PFSK-1 (cell line): ENCODE measurements at regions not wholly inside any gene's neighbourhood (a gene's known extent, or its start where the extent isn't known, plus 50 kb on each side); places are given as distances from the start of the nearest gene placed in this dataset.
A peak's percentile ranks its signal among the peaks of the same experiment; 100 is the strongest.

Experiments used
- FOXP2 ChIP-seq: optimal IDR thresholded peaks from 2 replicates; pipeline ENCODE3; 2011; ENCODE audit warnings: borderline replicate concordance, control low read depth, inconsistent platforms; ENCODE audit not compliant: insufficient read depth; ENCODE audit errors: extremely low read length, extremely low read depth
- POLR2AphosphoS5 ChIP-seq: IDR thresholded peaks from 2 replicates; pipeline ENCODE4 v1.6.1; 2012; ENCODE audit warnings: low read depth, mild to moderate bottlenecking, control low read depth, low read length, moderate library complexity
- REST ChIP-seq, 2 experiments: IDR thresholded peaks; 2 replicates each; pipeline versions ENCODE4 v1.6.1 to v1.8.0; 2011 to 2012; ENCODE audit warnings: low read depth in 2 of 2, low read length in 2 of 2, control low read depth in 1 of 2, inconsistent platforms in 1 of 2, mild to moderate bottlenecking in 1 of 2, moderate library complexity in 1 of 2; ENCODE audit not compliant: insufficient read depth in 1 of 2
- SIN3A ChIP-seq: IDR thresholded peaks from 2 replicates; pipeline ENCODE4 v1.6.1; 2012; ENCODE audit warnings: mild to moderate bottlenecking, low read length, moderate library complexity, borderline replicate concordance; ENCODE audit not compliant: insufficient read depth
- TAF1 ChIP-seq: IDR thresholded peaks from 2 replicates; pipeline ENCODE4 v1.6.1; 2012; ENCODE audit warnings: low read length, control low read depth, borderline replicate concordance; ENCODE audit not compliant: insufficient read depth

GRCh38 chr4:137626942-137627738 is 94.8 kb upstream of the PCDH18 start:
- TF ChIP-seq SIN3A = 0 out of 2 replicates have a peak, but pooled peaks have one; percentile 24
- TF ChIP-seq FOXP2 = no peak
- TF ChIP-seq REST (IDR thresholded peaks at IDR 0.05; ENCODE audit: insufficient read depth in 1 of 2, low read depth in 2 of 2, low read length in 2 of 2) = no peak

GRCh38 chr4:137623013-137623412 is 90.7 kb upstream of the PCDH18 start:
- TF ChIP-seq FOXP2 (no peak), POLR2AphosphoS5 (no peak), SIN3A (no peak), REST (IDR thresholded peaks at IDR 0.05; ENCODE audit: insufficient read depth in 1 of 2, low read depth in 2 of 2, low read length in 2 of 2) (no peak), TAF1 (no peak)

GRCh38 chr4:137621056-137621455 is 88.8 kb upstream of the PCDH18 start:
- TF ChIP-seq TAF1 (no peak), REST (IDR thresholded peaks at IDR 0.05; ENCODE audit: insufficient read depth in 1 of 2, low read depth in 2 of 2, low read length in 2 of 2) (no peak), FOXP2 (no peak), SIN3A (no peak), POLR2AphosphoS5 (no peak)

- TF ChIP-seq SIN3A = no peak
- TF ChIP-seq TAF1 = no peak
- TF ChIP-seq POLR2AphosphoS5 = no peak
- no peak for TF ChIP-seq REST (IDR thresholded peaks at IDR 0.05; ENCODE audit: insufficient read depth in 1 of 2, low read depth in 2 of 2, low read length in 2 of 2)
- no peak for TF ChIP-seq FOXP2
Measured at GRCh38 chr4:137614491-137614890, 82.2 kb upstream of the PCDH18 start.
